AG09309 (cell line): ENCODE measurements at regions not wholly inside any gene's neighbourhood (a gene's known extent, or its start where the extent isn't known, plus 50 kb on each side); places are given as distances from the start of the nearest gene placed in this dataset.

Experiments
- DNase-seq: peaks from one replicate; pipeline ENCODE4 v3.0.0-alpha.2; 2010; ENCODE audit warnings: low read depth
- H3K4me3 ChIP-seq: 2 replicates; pipeline ENCODE4 v1.5.1; 2011; ENCODE audit warnings: mild to moderate bottlenecking, low read depth, low read length, moderate library complexity; ENCODE audit not compliant: control insufficient read depth
- TF ChIP-seq, protein P1 (sequence below): IDR thresholded peaks from 2 replicates; pipeline ENCODE4 v1.5.1; 2011; ENCODE audit warnings: mild to moderate bottlenecking, low read depth, low read length, inconsistent platforms; ENCODE audit not compliant: insufficient read depth, control insufficient read depth; ENCODE audit errors: missing control alignments

DNA sequence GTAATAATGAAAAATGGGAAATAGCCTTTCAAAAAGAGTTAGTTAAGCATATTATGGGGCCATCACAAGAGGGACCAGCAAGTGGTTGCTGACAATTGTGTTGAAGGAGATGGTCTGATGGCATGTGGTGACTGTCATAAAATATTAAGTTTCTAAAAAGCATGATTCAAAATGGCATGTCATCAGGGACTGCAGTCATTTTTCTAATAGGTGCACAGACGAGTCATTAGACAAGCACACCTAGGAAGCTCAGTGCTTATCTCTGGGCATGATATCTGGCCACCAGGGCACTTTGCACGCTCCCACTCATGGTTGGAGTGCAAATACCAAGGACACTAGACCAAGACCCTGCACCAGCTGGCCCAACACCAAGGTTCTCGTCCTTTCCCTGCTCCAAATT, 226.5 kb downstream of the ANKRD60 start:
- DNase-seq: no peak
- H3K4me3 ChIP-seq: no peak overlapping the region
- TF ChIP-seq, protein P1, sequence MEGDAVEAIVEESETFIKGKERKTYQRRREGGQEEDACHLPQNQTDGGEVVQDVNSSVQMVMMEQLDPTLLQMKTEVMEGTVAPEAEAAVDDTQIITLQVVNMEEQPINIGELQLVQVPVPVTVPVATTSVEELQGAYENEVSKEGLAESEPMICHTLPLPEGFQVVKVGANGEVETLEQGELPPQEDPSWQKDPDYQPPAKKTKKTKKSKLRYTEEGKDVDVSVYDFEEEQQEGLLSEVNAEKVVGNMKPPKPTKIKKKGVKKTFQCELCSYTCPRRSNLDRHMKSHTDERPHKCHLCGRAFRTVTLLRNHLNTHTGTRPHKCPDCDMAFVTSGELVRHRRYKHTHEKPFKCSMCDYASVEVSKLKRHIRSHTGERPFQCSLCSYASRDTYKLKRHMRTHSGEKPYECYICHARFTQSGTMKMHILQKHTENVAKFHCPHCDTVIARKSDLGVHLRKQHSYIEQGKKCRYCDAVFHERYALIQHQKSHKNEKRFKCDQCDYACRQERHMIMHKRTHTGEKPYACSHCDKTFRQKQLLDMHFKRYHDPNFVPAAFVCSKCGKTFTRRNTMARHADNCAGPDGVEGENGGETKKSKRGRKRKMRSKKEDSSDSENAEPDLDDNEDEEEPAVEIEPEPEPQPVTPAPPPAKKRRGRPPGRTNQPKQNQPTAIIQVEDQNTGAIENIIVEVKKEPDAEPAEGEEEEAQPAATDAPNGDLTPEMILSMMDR: no peak

DNA sequence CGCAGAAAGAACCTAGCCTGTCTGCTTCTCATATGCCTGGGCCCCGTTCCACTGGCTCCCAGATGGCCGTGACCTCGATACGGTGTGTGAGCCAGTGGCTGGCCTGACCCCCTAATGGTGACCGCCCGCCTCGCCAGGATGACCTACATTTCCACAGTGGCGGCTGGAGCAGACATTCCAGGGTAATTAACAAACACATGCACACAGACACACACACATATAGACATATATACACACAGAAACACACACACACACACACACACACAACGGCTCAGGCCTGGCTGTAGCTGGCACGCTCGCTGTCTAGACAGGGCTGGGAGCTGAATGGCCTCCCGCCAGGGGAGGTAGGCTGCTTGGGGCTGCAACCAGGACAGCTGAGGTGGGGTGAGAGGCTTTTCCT, 227.1 kb downstream of the ANKRD60 start:
- no peak for DNase-seq
- TF ChIP-seq, protein P1: no peak
- no peak overlapping the region for H3K4me3 ChIP-seq

GRCh38 chr20:58000861-58001260, 227.6 kb downstream of the ANKRD60 start:
- DNase-seq: no peak
- no peak overlapping the region for H3K4me3 ChIP-seq
- TF ChIP-seq, protein P1: no peak

GRCh38 chr20:57999465-58000111, 228.9 kb downstream of the ANKRD60 start:
- no peak for DNase-seq
- no peak overlapping the region for H3K4me3 ChIP-seq
- TF ChIP-seq, protein P1: no peak

DNA sequence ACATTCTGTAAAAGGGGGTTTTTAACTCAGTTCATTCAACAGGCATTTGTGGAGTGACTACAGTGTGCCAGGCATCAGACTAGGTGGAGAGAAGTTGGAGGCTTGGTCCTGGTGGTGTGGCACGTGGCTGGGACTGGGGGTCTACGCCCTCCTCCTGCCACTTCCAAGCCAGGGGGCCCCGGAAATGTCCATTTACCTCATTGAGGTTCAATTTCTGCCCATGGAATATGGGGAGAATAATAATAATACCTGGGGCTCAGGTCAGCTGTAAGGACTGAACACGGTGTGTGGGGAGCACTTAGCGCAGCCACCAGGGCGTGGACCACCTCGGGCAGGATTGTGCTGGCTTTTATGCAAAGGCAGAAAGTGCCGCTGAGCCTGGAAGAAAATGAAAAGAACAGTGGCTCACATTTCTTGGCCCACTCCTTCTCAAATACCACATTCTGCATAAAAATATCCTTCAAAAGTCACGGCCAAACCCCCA, 229.4 kb downstream of the ANKRD60 start:
- no peak for DNase-seq
- TF ChIP-seq, protein P1: no peak
- H3K4me3 ChIP-seq: no peak overlapping the region

DNA sequence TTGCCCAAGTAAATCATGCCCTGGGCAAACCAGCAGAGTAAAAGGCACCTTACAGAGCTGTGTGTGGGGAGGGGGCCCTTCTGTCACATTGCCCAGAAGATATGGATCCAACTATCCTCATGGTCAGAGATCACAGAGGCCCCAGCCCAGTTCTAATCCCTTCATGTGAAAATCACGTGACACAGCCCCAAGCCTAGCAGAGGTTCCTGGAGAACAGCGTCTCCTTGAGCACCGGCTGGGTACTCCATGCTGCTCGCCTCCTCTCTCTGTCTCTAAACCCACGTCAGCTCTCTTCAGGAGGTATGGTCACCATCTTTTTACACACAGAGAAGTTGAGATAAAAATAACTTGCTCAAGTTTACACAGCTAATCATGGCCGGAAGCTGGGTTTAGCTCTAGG, 230.2 kb downstream of the ANKRD60 start:
- H3K4me3 ChIP-seq: no peak overlapping the region
- no peak for DNase-seq
- TF ChIP-seq, protein P1: no peak
